ENCODE measurements at regions not wholly inside any gene's neighbourhood (a gene's known extent, or its start where the extent isn't known, plus 50 kb on each side); places are given as distances from the start of the nearest gene placed in this dataset.
"Not testable (repeated sequence)": the region's sequence is repeated elsewhere in the genome, so short reads cannot be mapped to it uniquely, and the experiment has no call there.

DNA sequence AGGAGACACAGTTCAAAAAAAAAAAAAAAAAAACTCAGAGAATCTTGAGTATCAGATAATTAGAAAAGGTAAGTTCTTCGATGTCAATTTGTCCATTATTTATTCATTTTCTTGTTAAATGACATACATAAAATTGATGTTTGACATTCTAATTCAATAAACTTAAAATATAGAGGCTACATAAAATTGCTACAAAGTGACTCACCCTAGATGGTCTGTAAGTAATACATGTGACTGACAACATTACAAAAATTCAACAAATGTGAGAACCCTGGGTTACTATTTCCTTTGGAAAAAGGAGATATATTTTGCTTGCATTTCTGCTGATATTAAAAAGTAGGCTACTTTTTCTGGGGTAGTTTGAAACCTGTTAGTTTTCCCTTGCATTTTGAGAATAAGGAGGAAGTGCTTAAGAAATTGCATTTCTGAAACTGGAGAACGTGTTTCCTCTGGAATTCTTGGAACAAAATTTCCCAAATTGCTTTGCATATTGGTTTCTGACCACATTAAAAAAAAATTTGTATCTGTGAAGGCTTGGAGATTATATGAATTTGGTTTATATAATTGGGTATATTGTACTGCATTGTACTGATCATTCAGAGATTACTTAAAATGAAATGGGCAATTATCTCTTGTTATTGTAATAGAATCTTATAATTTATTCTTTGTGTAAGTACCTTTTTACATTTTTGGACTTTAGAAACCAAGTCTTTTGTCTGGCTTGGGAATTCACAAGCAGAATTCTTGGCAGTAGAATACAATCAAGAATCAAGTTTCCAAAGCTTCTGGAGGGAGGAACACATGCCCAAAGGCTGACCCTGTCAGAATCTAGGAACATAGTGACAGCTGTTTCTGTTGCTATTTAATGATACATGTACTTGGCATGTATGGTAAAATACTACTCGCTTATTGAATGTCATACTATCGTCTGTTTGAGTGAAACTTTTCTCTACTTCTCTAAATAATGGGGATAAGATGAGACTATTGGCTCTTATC lies 106.1 kb downstream of the DSEL start:
- H3K4me3 Mint-ChIP-seq: no peak overlapping the region
- POLR2A ChIA-PET: no interaction called here

DNA sequence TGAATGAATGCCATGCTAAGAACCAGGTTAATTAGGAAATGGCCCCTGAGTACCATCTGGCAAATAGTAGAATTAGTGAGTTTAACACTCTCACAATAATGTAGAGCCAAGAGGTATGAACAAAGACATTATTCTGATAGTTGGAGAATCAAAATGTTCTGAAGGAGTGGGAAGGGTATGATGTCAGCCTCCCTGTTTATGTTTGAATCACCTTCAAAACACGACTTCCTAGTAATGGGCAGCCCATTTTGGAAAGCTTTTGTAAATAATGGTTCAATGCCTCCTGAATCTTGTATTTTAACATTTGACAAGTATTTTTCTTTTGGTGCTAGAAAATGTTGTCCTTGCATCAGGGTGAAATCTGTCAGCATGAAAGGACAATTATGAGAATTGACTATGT lies 108.3 kb downstream of the DSEL start:
- no peak for ATAC-seq (ENCODE audit: low read depth)

More for the DNA sequence above, 106.1 kb downstream of the DSEL start:
- DNase-seq (no peak), ATAC-seq (ENCODE audit: low read depth) (no peak)
- Mint-ChIP-seq H3K27ac (no peak overlapping the region), H3K36me3 (no peaks in the 10 kb centered on the region), H3K27me3 (no peaks in the 10 kb centered on the region), H3K4me1 (peaks cover 4% of the 10 kb centered on the region), H3K9me3 (no peaks in the 10 kb centered on the region)

DNA sequence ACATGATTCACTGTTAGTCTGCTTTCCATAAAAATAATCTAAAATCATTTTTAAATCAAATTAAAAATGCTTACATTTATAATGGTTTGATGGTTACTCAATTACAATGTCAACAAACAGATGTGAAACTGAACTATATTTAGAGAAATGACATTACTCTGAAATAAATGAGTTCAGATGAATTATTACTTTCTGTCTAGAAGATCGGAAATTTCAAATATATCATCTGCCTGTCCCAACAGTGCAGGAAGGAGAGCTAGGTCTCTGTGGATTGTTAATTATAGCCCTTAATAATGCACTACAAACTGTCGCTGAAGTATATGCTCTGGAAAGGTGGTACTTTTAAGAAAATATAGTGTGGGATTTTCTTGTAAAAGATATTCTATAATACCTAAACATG lies 109.8 kb downstream of the DSEL start:
- peaks cover 2% of the 10 kb centered on the region for H3K36me3 Mint-ChIP-seq
- no peak overlapping the region for H3K4me3 Mint-ChIP-seq
- H3K4me1 Mint-ChIP-seq: peaks cover 7% of the 10 kb centered on the region
- DNase-seq (no peak), ATAC-seq (ENCODE audit: low read depth) (no peak)
- no peak overlapping the region for H3K27ac Mint-ChIP-seq
- no peaks in the 10 kb centered on the region for H3K9me3 Mint-ChIP-seq
- POLR2A ChIA-PET: no interaction called here
- H3K27me3 Mint-ChIP-seq: no peaks in the 10 kb centered on the region

More for the DNA sequence above, 108.3 kb downstream of the DSEL start:
- no peaks in the 10 kb centered on the region for H3K9me3 Mint-ChIP-seq
- peaks cover 8% of the 10 kb centered on the region for H3K4me1 Mint-ChIP-seq
- DNase-seq: no peak
- H3K27me3 Mint-ChIP-seq: no peaks in the 10 kb centered on the region
- POLR2A ChIA-PET: no interaction called here
- H3K27ac Mint-ChIP-seq: no peak overlapping the region
- H3K36me3 Mint-ChIP-seq: no peaks in the 10 kb centered on the region
- no peak overlapping the region for H3K4me3 Mint-ChIP-seq

DNA sequence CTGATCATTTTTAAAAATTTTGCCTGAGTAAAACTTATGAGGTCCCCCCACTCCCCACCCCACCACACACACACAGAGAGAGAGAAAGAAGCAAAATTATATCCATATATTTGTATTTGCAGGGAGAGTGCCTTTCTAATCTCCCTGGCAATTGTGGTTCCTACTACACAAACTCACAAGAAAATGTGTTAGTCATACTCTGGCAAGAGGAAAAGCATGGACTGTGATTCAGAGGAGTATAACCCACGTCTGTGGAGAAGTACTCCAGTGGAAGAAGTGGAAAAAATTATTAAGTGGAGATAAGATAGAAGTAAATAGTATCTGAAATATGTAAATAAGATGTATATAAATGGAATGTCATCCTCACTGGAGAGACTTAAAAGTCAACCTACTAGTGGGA lies 114.0 kb downstream of the DSEL start:
- POLR2A ChIA-PET: no interaction called here
- Mint-ChIP-seq H3K9me3 (no peaks in the 10 kb centered on the region), H3K4me3 (no peak overlapping the region), H3K36me3 (peaks cover 3% of the 10 kb centered on the region), H3K27me3 (no peaks in the 10 kb centered on the region), H3K4me1 (peaks cover 4% of the 10 kb centered on the region), H3K27ac (no peak overlapping the region)
- ATAC-seq (ENCODE audit: low read depth) (no peak), DNase-seq (no peak)

DNA sequence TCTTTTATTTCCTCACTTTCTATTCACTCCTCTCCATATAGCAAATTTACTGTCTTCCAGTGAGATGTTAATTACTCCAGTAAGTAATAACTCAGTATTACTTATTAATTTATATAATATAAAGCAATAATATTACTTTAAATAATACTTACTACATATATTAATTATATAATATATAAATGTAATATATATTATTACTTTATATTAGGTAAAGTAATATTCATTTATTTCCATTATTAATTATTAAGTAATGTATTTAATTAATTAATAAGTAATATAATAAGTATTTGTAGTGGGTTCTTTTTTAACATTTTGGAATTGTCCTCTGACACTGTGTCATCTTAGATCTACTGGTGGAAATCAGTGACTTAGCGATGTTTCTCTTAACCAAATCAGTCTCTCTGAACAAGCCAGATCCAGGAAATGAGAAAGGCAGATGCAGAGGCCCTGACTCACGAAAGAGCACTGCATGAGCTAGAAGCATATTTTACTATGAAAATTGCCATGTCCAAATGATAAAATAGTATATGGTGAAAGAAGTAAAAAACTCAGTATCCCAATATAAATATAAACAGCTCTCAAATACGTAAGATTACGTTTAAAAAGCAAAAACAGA lies 115.9 kb downstream of the DSEL start:
- H3K4me1 Mint-ChIP-seq: peaks cover 4% of the 10 kb centered on the region
- ATAC-seq (ENCODE audit: low read depth) (no peak), DNase-seq (no peak)
- POLR2A ChIA-PET: no interaction called here
- peaks cover 4% of the 10 kb centered on the region for H3K36me3 Mint-ChIP-seq
- peaks cover 5% of the 10 kb centered on the region for H3K9me3 Mint-ChIP-seq
- no peak overlapping the region for H3K27ac Mint-ChIP-seq
- H3K4me3 Mint-ChIP-seq: no peak overlapping the region
- H3K27me3 Mint-ChIP-seq: no peaks in the 10 kb centered on the region

DNA sequence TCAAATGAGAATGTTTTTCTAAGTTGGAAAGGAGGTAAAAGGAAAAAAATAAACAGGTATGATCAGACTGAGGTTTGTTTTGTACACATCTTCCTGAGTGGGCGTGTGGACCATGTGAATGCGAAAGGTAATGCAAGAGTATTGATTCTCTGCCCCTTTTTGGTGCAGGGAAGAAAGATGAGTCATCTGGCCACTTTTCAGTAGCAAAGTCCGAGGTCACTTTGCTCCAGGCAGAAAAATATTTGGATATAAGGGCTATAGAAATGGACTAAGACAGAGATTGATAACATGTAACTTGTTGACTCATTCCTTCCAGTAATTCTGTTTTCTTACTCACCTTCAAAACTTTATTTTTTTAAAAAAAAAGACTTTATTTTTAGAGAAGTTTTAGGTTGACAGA lies 130.5 kb downstream of the DSEL start:
- H3K4me1 Mint-ChIP-seq: no peaks in the 10 kb centered on the region
- no peaks in the 10 kb centered on the region for H3K36me3 Mint-ChIP-seq
- POLR2A ChIA-PET: no interaction called here
- no peak overlapping the region for H3K27ac Mint-ChIP-seq
- no peaks in the 10 kb centered on the region for H3K9me3 Mint-ChIP-seq
- no peaks in the 10 kb centered on the region for H3K27me3 Mint-ChIP-seq
- DNase-seq: no peak
- no peak overlapping the region for H3K4me3 Mint-ChIP-seq
- ATAC-seq (ENCODE audit: low read depth): no peak

DNA sequence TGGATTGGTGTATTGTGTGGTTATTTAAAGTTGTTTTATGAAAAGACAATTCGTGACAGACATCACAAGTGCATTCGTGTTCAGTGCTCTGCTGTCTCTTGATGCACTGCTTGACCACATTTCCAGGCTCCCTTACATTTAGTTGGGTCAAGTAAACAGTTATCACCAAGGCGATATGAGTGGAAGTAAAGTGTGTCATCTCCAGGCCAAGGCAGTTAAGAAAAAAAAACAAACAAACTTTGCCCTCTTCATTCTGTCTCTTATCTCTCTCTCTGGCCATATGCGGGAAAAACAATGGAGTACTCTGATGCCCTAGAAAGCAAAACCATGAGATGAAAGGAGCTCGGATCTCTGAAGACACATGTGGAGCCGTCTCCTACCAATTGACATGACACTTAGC lies 131.1 kb downstream of the DSEL start:
- POLR2A ChIA-PET: no interaction called here
- no peaks in the 10 kb centered on the region for H3K9me3 Mint-ChIP-seq
- no peak overlapping the region for H3K4me3 Mint-ChIP-seq
- H3K36me3 Mint-ChIP-seq: no peaks in the 10 kb centered on the region
- no peaks in the 10 kb centered on the region for H3K4me1 Mint-ChIP-seq
- no peaks in the 10 kb centered on the region for H3K27me3 Mint-ChIP-seq
- ATAC-seq (ENCODE audit: low read depth): no peak
- no peak for DNase-seq
- H3K27ac Mint-ChIP-seq: no peak overlapping the region

DNA sequence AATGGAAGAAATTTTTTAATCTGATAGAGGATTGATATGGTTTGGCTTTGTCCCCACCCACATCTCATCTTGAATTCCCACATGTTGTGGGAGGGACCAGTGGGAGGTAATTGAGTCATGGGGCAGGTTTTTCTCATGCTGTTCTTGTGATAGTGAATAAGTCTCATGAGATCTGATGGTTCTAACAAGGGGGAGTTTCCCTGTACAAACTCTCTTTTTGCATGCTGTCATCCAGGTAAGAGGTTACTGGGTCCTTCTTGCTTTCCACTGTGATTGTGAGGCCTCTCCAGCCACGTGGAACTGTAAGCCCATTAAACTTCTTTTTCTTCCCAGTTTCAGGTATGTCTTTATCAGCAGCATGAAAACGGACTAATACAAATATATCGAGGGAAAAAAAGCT lies 132.5 kb downstream of the DSEL start:
- ATAC-seq (ENCODE audit: low read depth); H3K9me3 Mint-ChIP-seq; H3K4me3 Mint-ChIP-seq; POLR2A ChIA-PET; H3K27me3 Mint-ChIP-seq; H3K4me1 Mint-ChIP-seq; H3K36me3 Mint-ChIP-seq; H3K27ac Mint-ChIP-seq; DNase-seq: not testable (repeated sequence)

DNA sequence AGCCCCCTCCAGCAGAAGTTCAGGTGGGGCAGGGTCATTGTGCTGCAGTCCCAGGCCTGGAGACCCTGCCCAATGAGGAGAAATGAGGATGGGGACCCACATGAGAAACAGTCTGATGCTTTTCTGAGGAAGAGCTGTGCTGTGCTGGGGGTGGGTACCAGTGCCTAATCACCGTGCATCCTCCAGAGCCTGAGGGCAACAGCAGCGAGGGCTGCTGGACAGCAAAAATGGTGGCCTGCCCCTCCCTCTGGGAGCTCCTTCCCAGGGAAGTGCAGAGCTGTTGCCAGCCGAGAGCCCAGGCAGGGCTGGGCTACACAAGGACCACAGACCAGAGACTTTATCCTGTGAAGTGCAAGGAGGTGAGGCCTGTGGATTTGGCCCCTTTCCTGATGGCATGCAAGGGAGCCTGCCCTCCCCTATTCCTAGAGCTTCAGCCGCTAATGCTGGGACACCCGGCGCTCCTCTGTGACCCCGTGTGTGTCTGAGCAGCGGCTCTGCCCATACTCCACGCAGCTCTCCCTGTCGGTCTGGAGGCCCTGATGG lies 134.8 kb downstream of the DSEL start:
- POLR2A ChIA-PET: no interaction called here

DNA sequence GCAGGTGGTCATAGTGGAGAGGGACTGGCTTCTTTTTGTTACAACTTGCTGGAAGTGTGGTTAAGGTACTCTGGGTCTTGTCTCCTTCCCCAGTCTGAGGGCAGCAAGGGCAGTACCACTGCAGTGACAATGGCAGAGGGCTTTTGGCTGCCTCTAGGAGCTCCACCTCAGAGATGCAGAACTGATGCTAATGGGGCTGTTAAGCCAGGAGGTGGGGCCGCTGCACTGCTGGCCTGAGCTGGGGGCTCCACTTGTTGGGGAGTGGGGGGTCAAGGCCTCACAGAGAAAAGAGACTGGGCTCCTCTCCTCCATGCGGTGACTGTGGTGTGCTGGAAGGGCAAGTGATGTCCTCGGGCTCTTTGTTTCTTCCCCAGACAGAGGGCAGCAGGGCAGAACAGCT lies 135.7 kb downstream of the DSEL start:
- POLR2A ChIA-PET: no interaction called here
- H3K9me3 Mint-ChIP-seq: peaks cover 2% of the 10 kb centered on the region
- H3K4me3 Mint-ChIP-seq: no peak overlapping the region
- DNase-seq (no peak), ATAC-seq (ENCODE audit: low read depth) (no peak)
- H3K27me3 Mint-ChIP-seq: no peaks in the 10 kb centered on the region
- no peaks in the 10 kb centered on the region for H3K4me1 Mint-ChIP-seq
- H3K36me3 Mint-ChIP-seq: no peaks in the 10 kb centered on the region
- no peak overlapping the region for H3K27ac Mint-ChIP-seq

More for the DNA sequence above, 134.8 kb downstream of the DSEL start:
- peaks cover 2% of the 10 kb centered on the region for H3K9me3 Mint-ChIP-seq
- no peaks in the 10 kb centered on the region for H3K36me3 Mint-ChIP-seq
- no peak overlapping the region for H3K4me3 Mint-ChIP-seq
- no peak overlapping the region for H3K27ac Mint-ChIP-seq
- no peak for ATAC-seq (ENCODE audit: low read depth)
- H3K4me1 Mint-ChIP-seq: no peaks in the 10 kb centered on the region
- DNase-seq: no peak
- no peaks in the 10 kb centered on the region for H3K27me3 Mint-ChIP-seq

DNA sequence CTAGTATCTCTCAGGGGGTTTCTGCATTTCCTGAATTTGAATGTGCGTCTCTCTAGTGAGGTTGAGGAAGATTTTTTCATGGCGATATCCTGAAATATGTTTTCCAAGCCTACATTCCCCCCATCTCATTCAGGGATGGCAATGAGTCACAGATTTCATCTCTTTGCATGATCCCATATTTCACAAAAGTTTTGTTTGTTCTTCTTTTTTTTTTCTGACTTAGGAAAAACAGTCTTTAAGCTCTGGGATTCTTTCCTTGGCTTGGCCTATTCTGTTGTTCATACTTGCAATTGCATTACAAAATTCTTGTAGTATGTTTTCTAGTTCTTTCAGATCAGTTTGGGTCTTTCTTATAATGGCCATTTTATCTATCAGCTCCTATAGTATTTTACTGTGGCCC lies 136.5 kb downstream of the DSEL start:
- H3K27ac Mint-ChIP-seq: no peak overlapping the region
- no peaks in the 10 kb centered on the region for H3K36me3 Mint-ChIP-seq
- POLR2A ChIA-PET: no interaction called here
- H3K4me1 Mint-ChIP-seq: no peaks in the 10 kb centered on the region
- ATAC-seq (ENCODE audit: low read depth): no peak
- peaks cover 2% of the 10 kb centered on the region for H3K9me3 Mint-ChIP-seq
- H3K4me3 Mint-ChIP-seq: no peak overlapping the region
- no peaks in the 10 kb centered on the region for H3K27me3 Mint-ChIP-seq
- DNase-seq: no peak

DNA sequence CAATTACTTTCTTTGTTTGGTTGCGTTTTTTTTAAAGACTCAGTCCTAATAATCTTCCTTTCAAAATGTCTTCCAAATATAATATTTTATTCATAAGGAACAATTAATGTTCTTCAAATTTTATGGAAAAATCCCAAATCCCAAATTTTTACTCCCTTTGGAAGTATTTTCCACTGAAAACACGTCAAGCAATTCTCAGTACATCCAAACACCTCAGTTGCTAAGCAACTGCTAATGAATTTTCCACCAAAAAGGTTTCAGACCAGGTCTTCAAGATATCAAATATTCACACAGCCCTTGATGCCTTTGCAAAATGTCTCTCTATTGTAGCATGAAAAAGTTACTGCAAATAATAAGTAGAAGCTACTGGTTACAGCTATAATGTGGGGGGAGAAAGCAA lies 140.1 kb downstream of the DSEL start:
- Mint-ChIP-seq H3K36me3 (no peaks in the 10 kb centered on the region), H3K4me3 (no peak overlapping the region), H3K27ac (no peak overlapping the region), H3K4me1 (no peaks in the 10 kb centered on the region), H3K9me3 (peaks cover 2% of the 10 kb centered on the region), H3K27me3 (no peaks in the 10 kb centered on the region)
- ATAC-seq (ENCODE audit: low read depth) (no peak), DNase-seq (no peak)
- POLR2A ChIA-PET: no interaction called here

DNA sequence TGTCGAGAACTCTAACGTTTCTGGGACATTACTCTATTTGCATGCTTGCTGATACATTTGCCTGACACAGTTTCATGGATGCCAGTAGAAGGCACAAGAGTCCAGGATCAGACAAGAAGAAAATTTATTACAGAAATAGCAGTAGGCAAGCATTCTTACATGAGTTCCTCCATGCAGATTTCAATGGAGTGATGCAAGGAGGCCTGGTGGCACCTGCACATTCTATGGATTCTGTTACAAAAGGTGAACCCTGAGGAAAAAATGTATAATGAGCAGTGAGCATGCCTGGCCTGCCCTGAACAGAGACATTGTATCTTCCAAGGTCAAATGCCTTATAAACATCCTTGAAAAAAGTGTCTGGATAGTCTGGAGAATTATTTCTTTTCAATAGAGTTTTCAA lies 142.9 kb downstream of the DSEL start:
- DNase-seq (no peak), ATAC-seq (ENCODE audit: low read depth) (no peak)
- H3K27me3 Mint-ChIP-seq: peaks cover 1% of the 10 kb centered on the region
- H3K27ac Mint-ChIP-seq: no peak overlapping the region
- no peak overlapping the region for H3K4me3 Mint-ChIP-seq
- no peaks in the 10 kb centered on the region for H3K9me3 Mint-ChIP-seq
- no peaks in the 10 kb centered on the region for H3K4me1 Mint-ChIP-seq
- POLR2A ChIA-PET: no interaction called here
- no peaks in the 10 kb centered on the region for H3K36me3 Mint-ChIP-seq

DNA sequence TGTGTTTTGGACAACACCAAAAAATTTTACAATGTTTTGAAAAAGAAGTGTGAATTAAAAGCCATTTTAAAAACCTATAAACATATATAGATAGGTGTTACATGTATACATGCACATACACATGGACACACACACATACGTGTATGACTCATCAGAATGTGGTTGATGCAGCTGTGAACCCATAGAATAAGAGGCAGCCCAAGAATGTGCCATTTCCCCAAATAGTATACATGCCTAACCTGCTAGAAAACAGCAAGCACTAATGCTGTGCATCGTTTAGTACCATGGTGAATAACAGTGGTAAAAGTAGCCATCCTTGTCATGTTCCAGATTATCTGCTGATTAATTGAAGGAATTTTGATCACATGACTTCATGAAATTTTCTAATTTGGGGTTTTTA lies 149.0 kb downstream of the DSEL start:
- H3K27me3 Mint-ChIP-seq: peaks cover 3% of the 10 kb centered on the region
- POLR2A ChIA-PET: no interaction called here
- no peak overlapping the region for H3K4me3 Mint-ChIP-seq
- H3K9me3 Mint-ChIP-seq: no peaks in the 10 kb centered on the region
- DNase-seq (no peak), ATAC-seq (ENCODE audit: low read depth) (no peak)
- H3K36me3 Mint-ChIP-seq: no peaks in the 10 kb centered on the region
- H3K27ac Mint-ChIP-seq: no peak overlapping the region
- no peaks in the 10 kb centered on the region for H3K4me1 Mint-ChIP-seq

Measured in activated naive CD8-positive, alpha-beta T cell treated with anti-CD3 and anti-CD28 coated beads, Interleukin-2, amount 10 ng/mL, durations not matched to agents 7 days and 5 days (primary cell).